Inferior parietal cortex (tissue), 1 donor: ENCODE measurements at regions not wholly inside any gene's neighbourhood (a gene's known extent, or its start where the extent isn't known, plus 50 kb on each side); places are given as distances from the start of the nearest gene placed in this dataset.

ENCODE experiments used
- DNase-seq: peaks from one replicate; pipeline ENCODE4 v3.0.0-alpha.2; 2016; ENCODE audit errors: extremely low spot score

DNA sequence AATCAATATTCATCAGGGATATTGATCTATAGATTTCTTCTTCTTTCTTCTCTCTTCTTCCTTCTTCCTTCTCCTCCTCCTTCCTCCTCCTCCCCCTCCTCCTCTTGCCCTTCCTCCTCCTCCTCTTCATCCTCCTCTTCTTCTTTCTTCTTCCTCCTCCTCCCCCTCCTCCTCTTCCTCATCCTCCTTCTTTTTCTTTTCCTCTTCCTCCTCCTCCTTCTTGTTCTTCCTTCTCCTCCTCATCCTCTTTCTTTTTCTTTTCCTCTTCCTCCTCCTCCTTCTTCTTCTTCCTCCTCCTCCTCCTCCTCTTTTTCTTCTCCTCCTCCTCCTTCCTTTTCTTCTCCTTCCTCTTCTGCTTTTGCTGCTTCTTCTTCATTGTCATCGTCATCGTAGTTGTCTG, 52.4 kb upstream of the SERINC1 start:
- DNase-seq: no peak

DNA sequence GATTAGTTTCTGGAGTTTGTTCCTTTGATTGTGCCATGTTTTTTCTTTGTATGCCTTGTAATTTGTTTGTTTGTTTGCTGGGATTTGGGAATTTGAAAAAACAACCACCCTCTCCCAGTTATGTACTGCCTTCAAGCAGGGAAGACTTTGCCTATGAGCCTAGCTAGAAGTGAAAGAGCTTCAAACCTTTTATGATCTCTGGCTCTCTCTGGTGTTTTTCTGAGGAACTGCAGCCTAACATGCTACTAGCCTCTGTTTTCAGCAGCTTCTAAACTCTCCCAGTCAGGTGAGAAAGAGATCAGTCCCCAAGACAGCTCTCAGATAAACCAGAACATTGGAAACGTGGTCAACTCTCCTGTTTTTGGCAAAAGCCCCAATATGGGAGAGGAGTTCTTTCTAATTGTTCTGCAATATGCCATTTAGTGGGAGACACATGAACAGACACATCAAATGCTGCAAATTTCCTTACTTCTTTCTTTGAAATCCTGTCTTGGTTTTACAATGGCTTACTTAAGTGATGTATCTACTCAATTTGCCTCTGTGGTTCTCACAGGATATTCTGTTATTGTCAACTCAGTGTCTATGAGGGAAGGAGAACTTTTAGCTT, 58.9 kb upstream of the SERINC1 start:
- peak; percentile 74 for DNase-seq

DNA sequence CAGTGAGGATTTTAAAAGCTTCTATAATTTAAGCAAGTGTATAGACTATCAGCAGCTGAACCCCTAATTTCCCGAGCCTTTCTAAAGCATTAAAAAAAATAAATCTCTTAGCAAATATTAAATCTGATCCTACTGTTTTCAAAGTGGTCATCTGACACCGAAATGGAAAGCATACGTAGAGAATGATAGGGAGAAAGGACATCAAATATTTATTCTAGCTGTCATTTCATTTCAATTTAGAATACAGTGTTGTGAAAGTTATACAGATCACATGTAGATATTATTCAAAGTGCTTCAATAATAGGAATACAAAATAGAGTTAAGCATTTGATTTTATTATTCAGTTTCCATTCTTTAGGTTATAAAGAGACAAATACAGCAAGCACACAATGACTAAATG, 61.9 kb upstream of the PKIB start:
- no peak for DNase-seq

DNA sequence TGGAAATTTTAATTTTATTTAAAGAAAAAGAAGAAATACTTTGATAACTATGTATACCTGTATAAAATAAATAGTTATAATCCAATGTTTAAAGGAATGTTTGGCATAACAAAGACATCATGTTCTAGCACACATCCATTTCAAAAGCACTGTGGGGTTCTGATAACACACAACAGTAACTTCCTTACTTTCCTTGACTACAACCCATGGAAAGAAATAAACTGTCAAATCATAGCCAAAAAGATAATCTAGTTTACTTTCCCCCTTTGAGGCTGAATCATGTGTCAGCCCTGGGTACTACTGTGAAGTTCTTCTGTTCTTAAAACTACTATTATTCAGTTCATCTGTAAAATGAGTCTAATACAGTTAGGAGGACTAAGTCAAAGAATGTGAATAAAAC, 61.4 kb upstream of the PKIB start:
- DNase-seq: no peak

DNA sequence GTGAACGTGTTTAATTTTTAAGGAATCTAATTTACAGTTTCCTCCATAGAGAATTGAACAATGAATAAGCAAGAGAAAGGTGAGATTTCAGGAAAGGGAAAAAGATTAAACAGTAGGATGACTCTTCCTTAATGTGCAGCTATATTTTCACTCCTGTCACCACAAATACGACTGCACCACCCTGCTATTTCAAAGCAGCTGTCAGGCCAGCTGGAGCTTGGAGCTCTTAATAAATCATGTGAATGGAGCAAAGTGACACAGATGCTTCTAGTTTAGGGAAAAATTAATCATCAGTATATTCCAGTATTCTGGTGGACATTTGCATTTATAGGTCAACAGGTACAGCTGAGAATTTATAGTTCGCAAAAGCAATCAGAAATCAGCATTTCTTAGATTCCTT, 56.5 kb upstream of the PKIB start:
- DNase-seq: no peak

- no peak for DNase-seq
Observed at GRCh38 chr6:122555561-122555960, 54.6 kb upstream of the PKIB start.

DNA sequence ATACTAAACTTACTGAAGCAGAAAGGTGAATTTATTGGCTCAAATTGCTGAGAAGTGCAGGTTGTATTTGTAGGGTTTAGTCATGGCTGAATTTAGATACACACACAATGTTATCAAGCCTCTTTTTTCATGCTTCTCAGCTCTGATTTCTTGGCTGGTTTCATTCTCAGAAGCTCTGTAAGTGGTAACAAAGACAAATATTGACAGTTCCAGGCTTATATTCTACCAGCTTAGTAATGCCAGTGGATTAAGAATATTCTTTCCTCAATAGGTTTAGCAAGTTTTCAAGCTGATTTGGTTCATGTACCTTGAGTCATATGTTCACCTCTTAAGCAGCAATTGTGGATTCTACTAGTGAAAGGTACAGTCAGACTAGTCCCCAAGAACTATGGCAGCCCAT, 52.1 kb upstream of the PKIB start:
- no peak for DNase-seq
